Stomach (tissue), 8 donors: ENCODE measurements at regions not wholly inside any gene's neighbourhood (a gene's known extent, or its start where the extent isn't known, plus 50 kb on each side); places are given as distances from the start of the nearest gene placed in this dataset.

Source experiments
- DNase-seq, 2 donors: peaks; one replicate each; pipeline versions ENCODE4 v3.0.0 to v3.0.0-alpha.2; 2013 to 2019
- H3K27ac ChIP-seq, 5 donors: fragments of 200-600 bp in 4 of 5; sonication (generic) in 4 of 5; one replicate each; pipeline ENCODE4 v1.5.1; 2013 to 2019; ENCODE audit warnings: mild to moderate bottlenecking in 1 of 5, moderate library complexity in 1 of 5
- H3K27me3 ChIP-seq, 3 donors: fragments of 200-600 bp; sonication (generic); one replicate each; pipeline ENCODE4 v1.5.1; 2017 to 2019; ENCODE audit warnings: mixed run types in 1 of 3
- H3K36me3 ChIP-seq, 4 donors: fragments of 200-600 bp; sonication (generic); 1 replicate in 3 of 4; 2 replicates in 1 of 4; pipeline ENCODE4 v1.5.1; 2016 to 2019
- H3K4me1 ChIP-seq, 4 donors: fragments of 200-600 bp; sonication (generic); one replicate each; pipeline ENCODE4 v1.5.1; 2016 to 2019
- H3K4me3 ChIP-seq, 4 donors: fragments of 200-600 bp; sonication (generic) in 3 of 4; one replicate each; pipeline ENCODE4 v1.5.1; 2016 to 2019; ENCODE audit warnings: mild to moderate bottlenecking in 1 of 4
- H3K9me3 ChIP-seq, 4 donors: fragments of 200-600 bp; sonication (generic); one replicate each; pipeline ENCODE4 v1.5.1; 2016 to 2019
- EP300 ChIP-seq: sonication (generic); formaldehyde crosslinking; IDR thresholded peaks from one replicate; pipeline ENCODE4 v1.6.1; 2017; ENCODE audit warnings: antibody characterized with exemption
- POLR2A ChIP-seq, 4 donors: fragments of 450-650 bp; IDR thresholded peaks; one replicate each; pipeline ENCODE4 v1.6.1; 2016; ENCODE audit warnings: antibody characterized with exemption in 4 of 4, control low read depth in 2 of 4, mild to moderate bottlenecking in 1 of 4, moderate library complexity in 1 of 4
- POLR2AphosphoS5 ChIP-seq, 3 donors: sonication (generic); formaldehyde crosslinking; IDR thresholded peaks; one replicate each; pipeline ENCODE4 v1.6.1; 2016; ENCODE audit warnings: antibody characterized with exemption in 3 of 3
- WGBS, 5 donors: extraction: QIAGEN DNeasy Blood & Tissue Kit in 3 of 5; methylation state at CpG; one replicate each; pipeline versions ENCODE4 v1.1.5 to v1.1.7; 2013 to 2018; 5-methylcytosine and 5-hydroxymethylcytosine counted together
- intact Hi-C: fragments of 100-400 bp; cut with DNase I; formaldehyde crosslinking; loops from one replicate; pipeline ENCODE4 v1.15.1; 2023; ENCODE audit warnings: low total_unique reads
- TF ChIP-seq, protein P1 (sequence below), 7 experiments: fragments of 450-650 bp in 4 of 7; fragments of 200-600 bp in 3 of 7; sonication (generic) in 3 of 7; IDR thresholded peaks; one replicate each; pipeline ENCODE4 v1.5.1; 2016 to 2019; ENCODE audit warnings: antibody characterized with exemption in 7 of 7, control low read depth in 2 of 7, mild to moderate bottlenecking in 1 of 7
- donor health status: healthy with polysubstance abuse.
- donor health status: Bipolar disorder and iron deficiency.
- donor health status: healthy.

DNA sequence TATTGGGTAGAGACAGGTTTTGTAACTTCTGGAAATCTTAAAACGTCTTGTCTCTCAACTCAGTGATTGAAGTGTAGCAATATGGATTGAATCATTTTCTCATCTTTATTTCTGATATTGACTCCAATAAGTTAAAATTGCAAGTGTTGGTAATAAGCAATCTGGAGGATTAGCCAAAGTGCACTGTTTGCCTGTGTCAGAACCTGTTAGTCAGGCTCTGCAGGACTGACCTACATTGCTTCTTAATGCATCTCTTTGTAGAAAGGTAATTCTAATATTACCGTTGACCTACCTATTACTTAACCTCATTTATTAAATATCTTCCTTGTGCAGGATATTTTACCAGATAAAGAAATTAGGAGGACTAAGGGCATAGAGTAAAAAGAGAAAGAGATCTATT lies 484.0 kb upstream of the CITED2 start:
- intact Hi-C loops, result no loop called here
- Histone ChIP-seq H3K36me3 (no peaks in the 10 kb centered on the region), H3K9me3 (no peaks in the 10 kb centered on the region), H3K4me1 (peaks cover 0 to 16% (median 6%) of the 10 kb centered on the region in 4 donors), H3K27ac (no peak overlapping the region), H3K4me3 (no peak overlapping the region), H3K27me3 (no peaks in the 10 kb centered on the region)
- TF ChIP-seq, protein P1, sequence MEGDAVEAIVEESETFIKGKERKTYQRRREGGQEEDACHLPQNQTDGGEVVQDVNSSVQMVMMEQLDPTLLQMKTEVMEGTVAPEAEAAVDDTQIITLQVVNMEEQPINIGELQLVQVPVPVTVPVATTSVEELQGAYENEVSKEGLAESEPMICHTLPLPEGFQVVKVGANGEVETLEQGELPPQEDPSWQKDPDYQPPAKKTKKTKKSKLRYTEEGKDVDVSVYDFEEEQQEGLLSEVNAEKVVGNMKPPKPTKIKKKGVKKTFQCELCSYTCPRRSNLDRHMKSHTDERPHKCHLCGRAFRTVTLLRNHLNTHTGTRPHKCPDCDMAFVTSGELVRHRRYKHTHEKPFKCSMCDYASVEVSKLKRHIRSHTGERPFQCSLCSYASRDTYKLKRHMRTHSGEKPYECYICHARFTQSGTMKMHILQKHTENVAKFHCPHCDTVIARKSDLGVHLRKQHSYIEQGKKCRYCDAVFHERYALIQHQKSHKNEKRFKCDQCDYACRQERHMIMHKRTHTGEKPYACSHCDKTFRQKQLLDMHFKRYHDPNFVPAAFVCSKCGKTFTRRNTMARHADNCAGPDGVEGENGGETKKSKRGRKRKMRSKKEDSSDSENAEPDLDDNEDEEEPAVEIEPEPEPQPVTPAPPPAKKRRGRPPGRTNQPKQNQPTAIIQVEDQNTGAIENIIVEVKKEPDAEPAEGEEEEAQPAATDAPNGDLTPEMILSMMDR (IDR thresholded peaks at IDR 0.05), result no peak
- TF ChIP-seq POLR2A (IDR thresholded peaks at IDR 0.05), result no peak
- no peak for TF ChIP-seq POLR2AphosphoS5 (IDR thresholded peaks at IDR 0.05)
- TF ChIP-seq EP300, result no peak
- WGBS, 5 donors, result 37 to 56% (median 41%) methylated on average over 2 of the region's 2 CpGs
- DNase-seq, result peak; percentile 49 to 81

DNA sequence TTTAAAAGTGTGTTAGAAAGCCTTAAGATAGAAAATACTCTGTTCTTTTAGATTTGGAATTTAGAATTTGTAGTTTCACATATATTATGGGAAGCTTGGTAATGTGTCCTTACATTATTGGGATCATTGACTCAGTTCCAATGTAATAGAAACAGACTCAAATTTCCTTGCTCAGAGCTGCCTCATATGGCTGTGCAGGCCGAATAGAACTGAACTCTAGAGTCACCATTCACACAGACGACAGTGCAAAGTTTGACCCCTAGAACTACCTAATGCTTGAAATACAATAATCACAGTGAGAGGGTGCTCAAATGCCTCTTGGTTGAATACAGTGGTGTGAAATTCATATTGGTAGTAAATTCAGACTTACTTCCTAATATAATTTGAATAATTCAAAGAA lies 482.7 kb upstream of the CITED2 start:
- WGBS, 5 donors, result 73 to 86% (median 80%) methylated on average over 2 of the region's 2 CpGs
- intact Hi-C loops, result no loop called here
- Histone ChIP-seq H3K27me3 (no peaks in the 10 kb centered on the region), H3K9me3 (no peaks in the 10 kb centered on the region), H3K4me1 (peaks cover 0 to 16% (median 6%) of the 10 kb centered on the region in 4 donors), H3K4me3 (no peak overlapping the region), H3K36me3 (no peaks in the 10 kb centered on the region), H3K27ac (no peak overlapping the region)
- DNase-seq, result no peak
- no peak for TF ChIP-seq POLR2A (IDR thresholded peaks at IDR 0.05)
- TF ChIP-seq, protein P1 (IDR thresholded peaks at IDR 0.05), result no peak

DNA sequence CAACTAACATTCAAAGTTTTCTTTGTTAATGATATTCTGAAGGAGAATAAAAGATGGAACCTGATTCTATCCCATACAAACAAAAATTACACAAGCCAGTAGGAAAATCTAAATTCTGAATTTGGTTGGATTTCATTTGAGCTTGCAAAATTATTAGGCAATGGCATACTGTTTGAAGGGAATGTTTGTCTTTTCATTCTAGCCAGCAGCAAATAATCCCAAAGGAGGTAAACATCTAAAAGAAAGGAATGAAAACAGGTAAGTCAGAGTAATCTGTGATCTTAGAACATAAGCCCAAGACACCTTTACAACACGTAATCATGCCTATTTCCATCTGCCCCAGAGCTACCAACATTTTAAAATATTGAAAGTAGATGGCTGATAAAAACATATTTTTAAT lies 482.1 kb upstream of the CITED2 start:
- intact Hi-C loops, result no loop called here
- Histone ChIP-seq H3K27me3 (no peaks in the 10 kb centered on the region), H3K4me3 (no peak overlapping the region), H3K4me1 (peaks cover 0 to 16% (median 6%) of the 10 kb centered on the region in 4 donors), H3K27ac (no peak overlapping the region), H3K36me3 (no peaks in the 10 kb centered on the region), H3K9me3 (no peaks in the 10 kb centered on the region)
- DNase-seq, result no peak
- TF ChIP-seq POLR2A (IDR thresholded peaks at IDR 0.05), result no peak
- TF ChIP-seq, protein P1 (IDR thresholded peaks at IDR 0.05), result no peak
- WGBS, 5 donors, result 67 to 91% (median 85%) methylated on average over 1 of the region's 1 CpG

DNA sequence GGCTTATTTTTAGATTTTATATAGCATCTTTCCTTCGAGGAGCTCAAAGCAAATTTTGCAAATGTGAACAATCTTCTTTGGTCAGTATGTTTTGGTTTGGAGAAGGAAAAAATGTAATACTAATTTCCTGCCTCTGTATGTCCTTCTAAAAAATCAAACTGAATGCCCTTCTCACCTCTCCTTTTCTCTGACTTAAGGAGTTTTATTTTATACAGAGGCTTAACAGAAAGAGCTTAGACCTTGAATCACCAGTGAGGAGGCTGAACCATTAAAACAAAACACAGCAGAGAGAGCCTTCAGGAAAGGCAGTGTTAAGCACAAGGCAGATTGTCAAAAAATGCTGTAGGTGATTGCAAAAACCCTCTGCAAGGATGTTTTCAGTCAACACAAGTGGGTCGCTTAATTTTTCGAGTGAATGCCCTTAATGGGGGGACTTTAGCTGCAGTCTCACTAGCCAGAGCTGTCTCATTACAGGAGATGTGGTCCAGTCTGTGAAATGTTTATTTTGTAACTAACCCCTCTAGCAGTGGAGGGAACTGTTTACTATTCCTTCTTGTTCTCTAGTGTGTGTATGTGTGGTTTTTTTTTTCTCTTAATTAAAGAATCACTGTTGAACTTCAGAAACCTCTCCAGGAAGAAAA lies 481.3 kb upstream of the CITED2 start:
- no peaks in the 10 kb centered on the region for H3K36me3 ChIP-seq
- DNase-seq, result peak in 1 of 2 donors; percentile 16
- no peaks in the 10 kb centered on the region for H3K9me3 ChIP-seq
- TF ChIP-seq, protein P1 (IDR thresholded peaks at IDR 0.05), result no peak
- TF ChIP-seq EP300 (no peak), POLR2AphosphoS5 (IDR thresholded peaks at IDR 0.05) (no peak), POLR2A (IDR thresholded peaks at IDR 0.05) (no peak)
- intact Hi-C loops, result no loop called here
- WGBS, 5 donors, result 26 to 58% (median 40%) methylated on average over 3 of the region's 3 CpGs
- H3K4me3 ChIP-seq, result no peak overlapping the region
- H3K27ac ChIP-seq, result peak overlapping the region in 1 of 5 donors; percentile 18
- H3K4me1 ChIP-seq, result peaks cover 0 to 16% (median 6%) of the 10 kb centered on the region in 4 donors
- no peaks in the 10 kb centered on the region for H3K27me3 ChIP-seq
